DND-41 (cell line): ENCODE measurements at regions not wholly inside any gene's neighbourhood (a gene's known extent, or its start where the extent isn't known, plus 50 kb on each side); places are given as distances from the start of the nearest gene placed in this dataset.

Experiments
- ATAC-seq: fragments of 200-7000 bp; cut with Tn5 transposase; 3 replicates; pipeline ENCODE4 v1.9.1; 2021; ENCODE audit warnings: low read depth; ENCODE audit not compliant: insufficient read depth
- DNase-seq: peaks from one replicate; pipeline ENCODE4 v3.0.0-alpha.2; 2020
- H2AFZ ChIP-seq: 2 replicates; pipeline ENCODE4 v1.6.0; 2012; ENCODE audit warnings: low read depth, low read length
- H3K27ac ChIP-seq: 2 replicates; pipeline ENCODE4 v1.5.1; 2012; ENCODE audit warnings: low read length, inconsistent platforms
- H3K27me3 ChIP-seq: fragments of 200-600 bp; sonication (generic); 2 replicates; pipeline ENCODE4 v1.6.0; 2012; ENCODE audit warnings: low read length, mild to moderate bottlenecking, inconsistent platforms; ENCODE audit not compliant: insufficient read depth, poor library complexity
- H3K36me3 ChIP-seq: 2 replicates; pipeline ENCODE4 v1.5.1; 2012; ENCODE audit warnings: low read length, inconsistent platforms; ENCODE audit not compliant: insufficient read depth
- H3K4me1 ChIP-seq: 2 replicates; pipeline ENCODE4 v1.5.1; 2012; ENCODE audit warnings: mild to moderate bottlenecking, low read length; ENCODE audit not compliant: insufficient read depth
- H3K4me2 ChIP-seq: 2 replicates; pipeline ENCODE4 v1.6.0; 2012; ENCODE audit warnings: mild to moderate bottlenecking, moderate library complexity, low read length, inconsistent platforms; ENCODE audit not compliant: insufficient read depth
- H3K4me3 ChIP-seq, 2 experiments: fragments of 200-600 bp in 1 of 2; shearing (Covaris generic) in 1 of 2; 2 replicates each; pipeline ENCODE4 v1.5.1; 2012 to 2016; ENCODE audit warnings: inconsistent platforms in 2 of 2, low read length in 2 of 2, mild to moderate bottlenecking in 2 of 2, low read depth in 1 of 2, moderate library complexity in 1 of 2
- H3K79me2 ChIP-seq: 2 replicates; pipeline ENCODE4 v1.6.0; 2012; ENCODE audit warnings: low read length, inconsistent platforms; ENCODE audit not compliant: insufficient read depth
- H3K9ac ChIP-seq: 2 replicates; pipeline ENCODE4 v1.6.0; 2012; ENCODE audit warnings: low read depth, mild to moderate bottlenecking, inconsistent platforms, low read length, moderate library complexity
- H3K9me3 ChIP-seq: 2 replicates; pipeline ENCODE4 v1.5.1; 2012; ENCODE audit warnings: low read length, moderate library complexity, mild to moderate bottlenecking, inconsistent platforms; ENCODE audit not compliant: insufficient read depth, severe bottlenecking
- H4K20me1 ChIP-seq: 2 replicates; pipeline ENCODE4 v1.6.0; 2012; ENCODE audit warnings: low read length; ENCODE audit not compliant: insufficient read depth
- CTCF ChIP-seq: IDR thresholded peaks from 2 replicates; pipeline ENCODE4 v1.5.1; 2012; ENCODE audit warnings: borderline replicate concordance, low read length, moderate library complexity, mild to moderate bottlenecking; ENCODE audit not compliant: poor library complexity, severe bottlenecking; ENCODE audit errors: extremely low read depth
- EZH2 ChIP-seq: IDR thresholded peaks from 3 replicates; pipeline ENCODE4 v1.6.1; 2012; ENCODE audit warnings: borderline replicate concordance, low read depth, mild to moderate bottlenecking, moderate library complexity, low read length, inconsistent platforms; ENCODE audit not compliant: severe bottlenecking

DNA sequence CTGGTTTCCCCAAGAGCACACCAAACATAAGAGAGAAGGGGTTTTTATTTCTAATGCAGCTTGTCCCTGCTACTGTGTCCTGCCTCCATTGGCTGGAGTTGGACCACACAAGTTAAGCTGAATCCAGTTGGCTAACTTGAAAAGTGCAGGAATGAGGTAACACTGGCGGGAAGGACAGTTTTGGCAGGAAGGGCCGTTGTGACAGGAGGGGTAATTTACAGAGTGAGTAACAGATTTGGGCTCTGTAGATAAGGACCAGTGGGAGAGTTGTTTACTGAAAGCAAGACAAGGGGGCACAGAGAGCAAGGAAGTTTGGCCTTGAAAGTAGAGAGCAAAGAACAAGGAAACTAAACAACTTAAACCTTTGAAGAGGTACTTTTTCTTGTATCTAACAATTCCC lies 1623.3 kb upstream of the RAG2 start:
- no peaks in the 10 kb centered on the region for H3K9me3 ChIP-seq
- H2AFZ ChIP-seq = no peak overlapping the region
- H3K27me3 ChIP-seq = no peaks in the 10 kb centered on the region
- no peak overlapping the region for H3K4me3 ChIP-seq
- no peaks in the 10 kb centered on the region for H3K4me1 ChIP-seq
- no peak overlapping the region for H3K9ac ChIP-seq
- H3K36me3 ChIP-seq = no peaks in the 10 kb centered on the region
- no peak overlapping the region for H3K4me2 ChIP-seq
- no peak for DNase-seq
- TF ChIP-seq EZH2 = no peak
- no peak for TF ChIP-seq CTCF
- H3K79me2 ChIP-seq = no peaks in the 10 kb centered on the region
- H4K20me1 ChIP-seq = no peaks in the 10 kb centered on the region
- no peak for ATAC-seq
- H3K27ac ChIP-seq = no peak overlapping the region

DNA sequence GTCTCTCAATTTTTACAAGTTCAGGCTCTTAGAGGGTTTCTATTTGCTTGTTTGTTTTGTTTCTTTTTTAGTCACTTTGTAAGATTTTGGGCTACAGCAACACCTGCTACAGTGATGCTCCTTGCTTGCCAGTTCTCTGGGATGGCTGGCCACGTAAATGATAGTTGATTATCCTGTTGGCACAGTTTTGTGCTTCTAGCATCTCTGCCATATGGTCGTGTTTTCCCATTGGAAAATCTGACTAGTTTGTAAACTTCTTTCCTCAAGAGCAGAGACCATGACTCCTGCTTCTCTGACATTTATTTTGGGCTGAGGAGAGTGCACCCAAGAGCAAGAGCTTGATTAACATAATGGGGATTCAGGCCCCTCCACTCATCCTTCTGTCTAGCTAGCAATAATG lies 1621.6 kb upstream of the RAG2 start:
- H3K4me1 ChIP-seq = no peaks in the 10 kb centered on the region
- no peaks in the 10 kb centered on the region for H3K27me3 ChIP-seq
- H3K4me3 ChIP-seq = no peak overlapping the region
- H2AFZ ChIP-seq = no peak overlapping the region
- TF ChIP-seq EZH2 (no peak), CTCF (no peak)
- no peak overlapping the region for H3K4me2 ChIP-seq
- H3K36me3 ChIP-seq = no peaks in the 10 kb centered on the region
- DNase-seq (no peak), ATAC-seq (no peak)
- no peak overlapping the region for H3K27ac ChIP-seq
- no peaks in the 10 kb centered on the region for H3K9me3 ChIP-seq
- no peaks in the 10 kb centered on the region for H3K79me2 ChIP-seq
- no peak overlapping the region for H3K9ac ChIP-seq
- H4K20me1 ChIP-seq = no peaks in the 10 kb centered on the region

DNA sequence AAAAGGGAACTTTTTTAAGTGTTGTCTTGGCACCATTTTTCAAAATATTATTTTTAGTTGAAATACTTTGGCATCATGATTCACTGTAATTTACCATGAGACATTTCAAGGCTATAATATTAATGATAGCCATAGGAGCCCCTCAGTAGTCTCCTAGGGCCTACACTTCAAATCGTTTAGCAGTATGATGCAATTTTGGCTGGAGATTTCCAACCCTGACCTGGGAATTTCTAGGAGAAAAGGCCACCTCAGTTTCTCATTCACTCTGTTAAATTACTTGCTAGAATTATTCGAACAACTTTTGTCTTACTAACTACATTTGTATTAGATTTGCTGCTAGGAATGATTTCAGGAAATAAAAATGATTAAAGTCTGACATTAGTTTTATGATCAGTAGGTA lies 1610.9 kb upstream of the RAG2 start:
- Histone ChIP-seq H3K27me3 (no peaks in the 10 kb centered on the region), H4K20me1 (no peaks in the 10 kb centered on the region), H3K79me2 (no peaks in the 10 kb centered on the region), H3K27ac (no peak overlapping the region), H3K4me2 (no peak overlapping the region), H2AFZ (no peak overlapping the region), H3K4me1 (no peaks in the 10 kb centered on the region), H3K4me3 (no peak overlapping the region), H3K9ac (no peak overlapping the region), H3K9me3 (no peaks in the 10 kb centered on the region), H3K36me3 (no peaks in the 10 kb centered on the region)
- no peak for TF ChIP-seq CTCF
- TF ChIP-seq EZH2 = no peak
- ATAC-seq (no peak), DNase-seq (no peak)

DNA sequence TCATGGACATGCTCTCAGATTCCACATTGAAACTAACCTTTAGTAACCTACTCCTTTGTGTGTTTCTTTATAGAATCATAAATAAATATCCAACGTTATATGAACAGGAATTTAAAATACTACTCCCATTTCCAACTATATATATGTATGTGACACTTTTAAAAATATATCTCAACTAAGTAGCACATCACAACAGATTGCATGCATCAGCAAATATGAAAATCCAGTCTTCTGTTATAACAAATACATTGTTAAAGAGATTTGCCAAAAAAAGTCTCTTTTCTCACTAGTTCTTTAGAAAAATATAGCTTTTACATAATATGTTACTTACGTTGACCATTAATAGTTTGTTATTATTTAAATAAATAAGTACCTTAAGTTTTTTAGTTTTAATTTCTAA lies 1608.6 kb upstream of the RAG2 start:
- no peaks in the 10 kb centered on the region for H3K4me1 ChIP-seq
- TF ChIP-seq CTCF (no peak), EZH2 (no peak)
- no peak for DNase-seq
- no peak overlapping the region for H3K4me2 ChIP-seq
- H3K4me3 ChIP-seq = no peak overlapping the region
- H3K9me3 ChIP-seq = no peaks in the 10 kb centered on the region
- no peak overlapping the region for H3K27ac ChIP-seq
- no peak for ATAC-seq
- no peak overlapping the region for H3K9ac ChIP-seq
- H2AFZ ChIP-seq = no peak overlapping the region
- no peaks in the 10 kb centered on the region for H3K79me2 ChIP-seq
- H3K36me3 ChIP-seq = no peaks in the 10 kb centered on the region
- no peaks in the 10 kb centered on the region for H3K27me3 ChIP-seq
- H4K20me1 ChIP-seq = no peaks in the 10 kb centered on the region
